ENCODE measurements at regions not wholly inside any gene's neighbourhood (a gene's known extent, or its start where the extent isn't known, plus 50 kb on each side); places are given as distances from the start of the nearest gene placed in this dataset.
"Not testable (repeated sequence)": the region's sequence is repeated elsewhere in the genome, so short reads cannot be mapped to it uniquely, and the experiment has no call there.

GRCh38 chr1:182331387-182331786 is 60.2 kb downstream of the GLUL start:
- in situ Hi-C loops (cut with MboI; ENCODE audit: low sequenced_read_pairs) = no loop called here

GRCh38 chr1:182330303-182330702 is 61.3 kb downstream of the GLUL start:
- in situ Hi-C loops (cut with MboI; ENCODE audit: low sequenced_read_pairs) = no loop called here

- in situ Hi-C loops (cut with MboI; ENCODE audit: low sequenced_read_pairs) = no loop called here
Observed at GRCh38 chr1:182329471-182329870, 62.1 kb downstream of the GLUL start.

GRCh38 chr1:182328591-182328990 is 63.0 kb downstream of the GLUL start:
- in situ Hi-C loops (cut with MboI; ENCODE audit: low sequenced_read_pairs) = no loop called here

- in situ Hi-C loops (cut with MboI; ENCODE audit: low sequenced_read_pairs) = no loop called here
Observed at GRCh38 chr1:182325339-182325738, 66.3 kb downstream of the GLUL start.

GRCh38 chr1:182321532-182321931 is 70.1 kb downstream of the GLUL start:
- in situ Hi-C loops (cut with MboI; ENCODE audit: low sequenced_read_pairs) = not testable (repeated sequence)

DNA sequence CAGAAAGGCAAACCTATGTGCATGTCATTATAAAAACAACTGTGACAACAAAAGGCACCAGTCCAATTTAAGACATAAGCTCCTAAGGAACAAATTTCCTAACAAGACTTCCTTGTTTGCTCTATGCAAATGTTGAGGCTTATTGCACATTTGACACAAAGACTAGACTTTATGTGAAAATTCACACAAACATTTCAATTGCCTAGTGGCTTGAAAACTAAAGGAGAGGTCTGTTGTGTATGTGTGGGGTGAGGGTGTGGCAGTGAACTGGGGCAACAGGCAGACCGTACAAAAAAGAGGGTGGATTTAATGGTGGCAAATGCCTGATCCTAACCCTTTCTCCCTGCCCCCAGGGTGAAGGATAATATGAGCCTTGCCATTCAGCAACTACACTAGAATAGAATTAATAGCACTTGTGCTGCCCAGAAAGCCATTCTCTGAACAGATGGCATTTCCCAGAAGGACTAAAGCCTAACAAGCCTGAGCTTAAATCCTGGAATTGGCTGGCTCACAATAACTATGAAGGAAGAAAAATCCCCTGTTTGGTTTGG is 73.9 kb downstream of the GLUL start:
- in situ Hi-C loops (cut with MboI; ENCODE audit: low sequenced_read_pairs) = no loop called here

DNA sequence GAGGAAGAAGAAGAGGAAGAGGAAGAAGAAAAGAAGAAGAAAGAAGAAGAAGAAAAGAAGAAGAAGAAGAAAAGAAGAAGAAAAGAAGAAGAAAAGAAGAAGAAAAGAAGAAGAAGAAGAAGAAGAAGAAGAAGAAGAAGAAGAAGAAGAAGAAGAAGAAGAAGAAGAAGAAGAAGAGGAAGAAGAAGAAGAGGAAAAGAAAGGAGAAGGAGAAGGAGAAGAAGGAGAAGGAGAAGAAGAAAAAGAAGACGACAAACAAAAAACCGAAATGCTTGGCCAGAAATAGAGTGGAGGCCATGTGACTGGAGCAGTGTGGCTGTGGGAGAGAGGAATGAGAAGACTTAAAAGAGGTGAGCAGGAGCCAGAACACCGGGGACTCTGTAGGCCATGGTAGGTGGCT is 75.1 kb downstream of the GLUL start:
- in situ Hi-C loops (cut with MboI; ENCODE audit: low sequenced_read_pairs) = not testable (repeated sequence)

DNA sequence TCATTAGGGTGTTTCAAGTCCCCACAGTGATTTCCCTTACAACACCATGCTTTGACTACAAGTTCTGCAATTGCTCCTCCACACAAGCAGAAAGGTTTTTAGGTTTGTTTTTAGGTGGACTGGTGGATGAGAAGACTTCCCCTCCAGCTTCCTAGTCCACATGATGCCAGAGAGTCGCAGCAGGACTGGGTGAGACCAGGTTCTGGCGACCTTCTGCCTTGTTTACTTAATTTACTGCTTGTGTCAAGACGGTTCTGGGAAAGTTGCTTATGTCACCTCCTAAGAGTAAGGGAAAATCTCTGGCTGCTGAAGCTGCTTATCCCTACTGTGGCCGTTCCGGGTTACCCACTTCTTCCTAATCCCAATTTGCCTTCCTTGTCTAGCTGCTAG is 76.4 kb downstream of the GLUL start:
- in situ Hi-C loops (cut with MboI; ENCODE audit: low sequenced_read_pairs) = no loop called here

DNA sequence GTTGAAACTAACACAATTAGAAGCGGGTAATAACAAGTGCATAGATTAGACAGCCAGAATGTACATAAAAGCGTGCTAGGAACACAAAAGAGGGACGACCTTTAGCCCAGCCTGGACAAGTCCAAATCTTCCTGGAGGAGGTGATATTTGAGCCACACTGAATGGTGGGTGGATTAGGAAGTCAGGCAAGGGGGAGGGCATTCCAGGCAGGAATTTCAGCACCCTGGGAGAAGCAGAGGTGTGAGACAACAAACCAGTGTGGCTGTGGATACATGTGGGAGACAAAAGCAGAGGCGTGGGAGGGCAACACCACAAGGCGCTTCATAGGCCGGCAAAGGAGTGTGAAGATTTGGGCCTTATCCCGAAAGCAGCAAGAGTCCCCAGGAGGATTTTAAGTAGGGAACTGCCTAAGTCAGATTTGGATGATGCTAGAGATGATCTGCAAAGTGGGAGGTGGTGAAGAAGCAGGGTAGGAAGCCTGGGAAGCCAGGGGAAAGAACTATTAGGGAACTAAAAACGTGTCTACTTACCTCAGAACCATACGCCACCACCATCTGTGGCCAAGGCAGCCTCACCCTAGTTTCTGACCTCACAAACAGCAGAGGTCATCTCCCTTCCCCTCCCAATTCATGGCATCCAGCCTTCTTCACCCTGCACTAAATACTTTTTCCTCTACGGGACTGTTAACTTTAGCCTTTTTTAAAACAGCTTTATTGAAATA is 81.8 kb downstream of the GLUL start:
- in situ Hi-C loops (cut with MboI; ENCODE audit: low sequenced_read_pairs) = no loop called here

GRCh38 chr1:182308826-182309225 is 82.8 kb downstream of the GLUL start:
- in situ Hi-C loops (cut with MboI; ENCODE audit: low sequenced_read_pairs) = no loop called here

DNA sequence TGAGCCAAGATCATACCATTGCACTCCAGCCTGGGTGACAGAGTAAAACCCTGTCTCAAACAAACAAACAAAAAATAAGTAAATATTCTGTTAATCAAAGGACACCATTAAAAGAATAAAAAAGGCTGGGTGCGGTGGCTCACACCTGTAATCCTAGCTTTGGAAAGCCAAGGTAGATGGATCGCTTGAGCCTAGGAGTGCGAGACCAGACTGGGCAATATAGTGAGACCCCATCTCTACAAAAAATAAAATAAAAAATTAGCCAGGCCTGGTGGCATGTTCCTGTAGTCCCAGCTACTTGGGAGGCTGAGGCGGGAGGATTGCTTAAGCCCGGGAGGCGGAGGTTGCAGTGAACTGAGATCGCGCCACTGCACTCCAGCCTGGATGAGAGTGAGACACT is 84.1 kb downstream of the GLUL start:
- in situ Hi-C loops (cut with MboI; ENCODE audit: low sequenced_read_pairs) = not testable (repeated sequence)

DNA sequence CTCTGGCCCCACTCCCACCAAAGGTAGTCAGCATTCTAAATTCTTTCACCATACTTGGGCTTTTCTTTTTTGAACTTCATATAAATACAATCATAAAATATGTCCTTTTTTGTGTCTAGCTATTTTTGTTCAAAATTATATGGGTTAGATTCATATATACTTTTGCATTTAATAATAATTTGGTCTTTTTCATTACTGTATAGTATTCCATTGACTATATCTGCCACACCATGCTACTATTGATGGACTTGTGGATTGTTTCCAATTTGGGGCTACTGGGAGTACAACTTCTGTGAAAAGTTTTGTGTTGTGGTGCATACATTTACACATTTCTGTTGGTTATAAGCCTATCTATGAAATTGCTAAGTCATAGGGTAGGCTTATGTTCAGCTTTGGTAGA is 85.7 kb downstream of the GLUL start:
- in situ Hi-C loops (cut with MboI; ENCODE audit: low sequenced_read_pairs) = no loop called here

DNA sequence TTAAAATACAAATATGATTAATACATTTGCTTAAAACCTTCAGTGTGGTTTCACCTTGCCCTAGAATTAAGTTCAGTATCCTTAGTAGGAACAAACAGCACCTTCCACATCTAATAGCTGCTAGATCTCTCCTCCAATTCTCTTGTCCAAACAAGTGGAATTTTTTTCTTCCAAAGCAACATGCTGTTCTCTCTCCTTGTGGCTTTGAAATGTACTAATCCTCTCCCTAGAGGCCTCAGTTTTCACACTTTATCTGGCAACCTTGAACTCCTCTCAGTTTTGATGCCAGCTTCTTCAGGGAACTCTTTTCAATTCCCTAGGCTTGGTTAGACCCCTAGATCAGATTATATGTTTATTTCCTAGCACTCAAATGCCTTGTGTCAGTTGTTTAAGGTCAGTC is 87.0 kb downstream of the GLUL start:
- in situ Hi-C loops (cut with MboI; ENCODE audit: low sequenced_read_pairs) = no loop called here

DNA sequence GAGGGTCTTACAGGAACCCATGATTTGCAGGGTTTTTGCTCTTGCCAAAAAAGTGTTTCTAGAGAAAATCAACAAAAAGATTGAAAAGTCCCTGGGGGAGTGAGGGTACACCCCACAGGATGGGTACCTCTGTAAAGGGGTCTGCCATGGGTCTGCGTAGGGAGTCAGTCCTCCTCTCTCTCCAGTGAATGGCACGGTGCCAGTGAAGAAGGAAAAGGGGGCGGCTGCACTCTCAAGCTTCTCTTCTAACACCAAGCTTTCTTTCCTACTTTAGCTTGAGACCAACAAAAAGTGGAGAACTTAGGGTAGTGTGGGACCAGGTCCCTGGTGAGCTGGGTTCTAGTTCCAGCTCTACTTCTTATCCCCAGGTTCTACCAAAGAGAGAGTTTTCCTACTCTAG is 87.4 kb downstream of the GLUL start:
- in situ Hi-C loops (cut with MboI; ENCODE audit: low sequenced_read_pairs) = no loop called here

DNA sequence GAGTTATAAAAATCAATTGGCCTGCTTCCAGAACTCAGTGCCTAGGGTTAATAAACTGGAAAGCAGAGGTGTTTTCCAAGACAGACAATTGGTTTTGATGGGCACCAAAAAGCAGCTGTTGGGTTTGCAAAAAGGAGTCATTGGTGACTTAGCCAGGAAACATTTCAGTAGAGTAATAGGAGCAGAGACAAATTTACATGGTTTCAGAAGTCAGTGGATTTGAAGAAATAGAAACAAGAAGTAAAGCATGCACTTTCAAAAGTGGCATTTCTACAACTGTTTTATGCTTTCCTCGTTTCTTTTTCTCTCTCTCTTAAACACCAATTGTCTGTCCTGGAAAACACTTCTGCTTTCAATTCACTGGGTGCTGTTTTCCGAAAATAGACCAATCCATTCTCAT is 87.8 kb downstream of the GLUL start:
- in situ Hi-C loops (cut with MboI; ENCODE audit: low sequenced_read_pairs) = no loop called here

DNA sequence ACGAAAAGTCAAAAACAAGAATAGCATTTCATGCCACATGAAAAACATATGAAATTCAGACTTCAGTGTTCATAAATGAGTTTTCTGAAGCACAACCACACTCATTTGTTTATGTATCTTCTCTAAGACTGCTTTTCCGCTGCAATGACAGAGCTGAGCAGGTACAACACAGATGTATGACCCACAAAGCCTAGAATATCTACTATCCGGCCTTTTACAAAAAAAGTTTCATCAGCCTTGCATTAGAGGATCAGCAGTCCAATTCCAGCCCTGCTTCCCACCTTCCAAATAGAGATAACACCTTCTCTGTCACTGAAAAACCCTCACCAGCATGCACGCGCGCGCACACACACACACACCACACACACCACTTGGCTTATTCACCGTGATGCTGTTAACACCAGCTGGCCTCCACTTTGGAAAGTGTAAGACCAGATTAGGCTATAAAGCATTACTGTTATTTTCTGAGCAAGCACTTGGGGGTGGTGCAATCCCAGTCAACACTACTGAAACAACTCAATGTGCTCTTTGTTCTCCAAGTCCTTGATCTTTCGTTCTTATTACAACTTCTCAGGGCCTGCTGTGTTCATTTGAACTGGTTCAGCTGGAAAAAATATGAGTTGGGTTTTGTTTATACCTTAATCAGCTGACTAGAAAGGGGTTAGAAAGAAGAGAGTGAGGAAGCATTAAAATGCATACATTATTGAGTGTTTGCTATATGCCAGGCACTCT is 90.0 kb downstream of the GLUL start:
- in situ Hi-C loops (cut with MboI; ENCODE audit: low sequenced_read_pairs) = no loop called here

GRCh38 chr1:182301026-182301436 is 90.6 kb downstream of the GLUL start:
- in situ Hi-C loops (cut with MboI; ENCODE audit: low sequenced_read_pairs) = no loop called here

DNA sequence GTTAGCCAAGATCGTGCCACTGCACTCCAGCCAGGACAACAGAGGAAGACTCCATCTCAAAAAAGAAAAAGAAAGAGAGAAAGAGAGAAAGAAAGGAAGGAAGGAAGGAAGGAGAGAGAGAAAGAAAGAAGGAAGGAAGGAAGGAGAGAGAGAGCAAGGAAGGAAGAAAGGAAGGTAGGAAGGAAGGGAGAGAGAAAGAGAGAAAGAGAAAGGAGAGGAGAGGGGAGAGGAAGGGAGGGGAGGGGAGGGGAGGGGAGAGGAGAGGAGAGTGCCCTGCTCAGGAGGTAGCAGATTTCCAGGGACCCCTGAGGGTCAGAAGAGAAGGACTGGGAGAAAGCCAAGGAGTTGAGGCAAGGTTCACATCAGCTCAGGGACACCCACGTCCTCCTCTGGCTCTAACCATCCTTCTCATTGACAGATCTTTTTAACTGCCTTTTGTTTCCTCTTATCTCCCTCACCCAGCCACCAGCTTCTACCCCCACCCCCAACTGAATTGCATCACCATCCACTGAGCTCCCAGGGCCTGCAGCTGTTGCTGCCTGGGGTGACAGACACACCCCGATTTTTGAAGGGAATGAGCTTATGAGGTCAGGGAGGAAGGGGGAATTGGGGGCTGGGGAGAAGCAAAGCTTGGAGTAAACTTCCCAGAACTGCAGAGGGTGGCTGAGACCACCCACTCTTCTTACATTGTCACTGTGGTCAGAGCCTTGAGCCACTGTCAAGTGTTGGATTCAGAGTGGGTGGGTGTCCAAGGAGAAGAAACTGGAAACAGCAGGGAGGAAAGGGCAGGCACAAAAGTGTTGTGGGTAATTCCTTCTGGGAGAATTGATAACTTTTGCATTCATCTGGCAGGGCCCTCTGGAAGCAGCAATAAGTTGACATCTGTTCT is 91.6 kb downstream of the GLUL start:
- in situ Hi-C loops (cut with MboI; ENCODE audit: low sequenced_read_pairs) = no loop called here

GRCh38 chr1:182299054-182299727 is 92.4 kb downstream of the GLUL start:
- in situ Hi-C loops (cut with MboI; ENCODE audit: low sequenced_read_pairs) = not testable (repeated sequence)

DNA sequence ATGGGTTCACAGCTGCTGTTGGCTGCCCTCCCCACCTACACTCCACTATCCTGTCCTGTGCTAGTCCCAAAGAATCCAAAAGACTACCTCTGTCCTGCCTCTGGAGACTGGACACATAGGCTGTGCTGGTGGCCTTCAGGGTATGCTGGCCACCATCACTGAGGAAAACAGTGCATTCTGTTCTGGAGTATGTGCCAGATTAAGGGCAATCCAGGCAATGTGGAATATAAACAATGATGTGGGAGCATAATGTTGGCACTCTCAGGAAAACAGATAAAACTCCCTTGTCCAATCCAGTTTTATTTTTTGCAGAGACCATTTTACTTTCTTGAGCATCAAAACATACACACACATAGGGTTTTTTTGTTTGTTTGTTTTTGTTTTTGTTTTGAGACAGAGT is 94.3 kb downstream of the GLUL start:
- in situ Hi-C loops (cut with MboI; ENCODE audit: low sequenced_read_pairs) = no loop called here
